NB4 (cell line): ENCODE measurements at regions not wholly inside any gene's neighbourhood (a gene's known extent, or its start where the extent isn't known, plus 50 kb on each side); places are given as distances from the start of the nearest gene placed in this dataset.

Source experiments
- DNase-seq: peaks from one replicate; pipeline ENCODE4 v3.0.0; 2010; ENCODE audit warnings: low read depth
- H3K4me3 ChIP-seq: one replicate; pipeline ENCODE4 v1.5.1; 2011; ENCODE audit warnings: mild to moderate bottlenecking, low read depth, low read length, moderate library complexity
- CTCF ChIP-seq: IDR thresholded peaks from one replicate; pipeline ENCODE4 v1.5.1; 2012; ENCODE audit warnings: low read depth, low read length
- MAX ChIP-seq: IDR thresholded peaks from 2 replicates; pipeline ENCODE4 v1.6.1; 2011; ENCODE audit warnings: low read depth, low read length
- MYC ChIP-seq: IDR thresholded peaks from 2 replicates; pipeline ENCODE4 v1.6.1; 2011; ENCODE audit warnings: low read depth, low read length
- POLR2A ChIP-seq: IDR thresholded peaks from 2 replicates; pipeline ENCODE4 v1.6.1; 2011; ENCODE audit warnings: mild to moderate bottlenecking; ENCODE audit not compliant: insufficient read length; ENCODE audit errors: extremely low read depth

DNA sequence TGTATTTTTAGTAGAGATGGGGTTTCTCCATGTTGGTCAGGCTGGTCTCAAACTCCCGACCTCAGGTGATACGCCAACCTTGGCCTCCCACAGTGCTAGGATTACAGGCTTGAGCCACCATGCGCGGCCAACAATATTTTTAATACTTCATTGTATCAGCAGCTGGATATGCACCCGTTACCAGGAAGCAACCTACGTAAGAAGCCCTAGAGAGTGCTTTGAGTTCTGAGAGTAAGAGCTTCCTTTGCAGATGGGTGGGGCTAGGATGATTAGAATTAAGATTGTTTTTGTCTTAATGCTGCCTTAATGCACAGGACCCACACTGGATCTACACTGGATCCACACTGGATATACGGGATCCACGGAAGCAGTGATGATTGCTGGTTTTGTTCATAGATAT lies 123.9 kb upstream of the ABCA1 start:
- TF ChIP-seq POLR2A: no peak
- TF ChIP-seq MYC: no peak
- no peak for TF ChIP-seq CTCF
- no peak for TF ChIP-seq MAX
- DNase-seq: no peak

GRCh38 chr9:105052346-105052745 lies 124.4 kb upstream of the ABCA1 start:
- TF ChIP-seq CTCF: no peak
- TF ChIP-seq MAX: no peak
- no peak for TF ChIP-seq MYC
- no peak for TF ChIP-seq POLR2A
- H3K4me3 ChIP-seq: no peak overlapping the region
- DNase-seq: no peak

More for the DNA sequence above, 123.9 kb upstream of the ABCA1 start:
- no peak overlapping the region for H3K4me3 ChIP-seq

DNA sequence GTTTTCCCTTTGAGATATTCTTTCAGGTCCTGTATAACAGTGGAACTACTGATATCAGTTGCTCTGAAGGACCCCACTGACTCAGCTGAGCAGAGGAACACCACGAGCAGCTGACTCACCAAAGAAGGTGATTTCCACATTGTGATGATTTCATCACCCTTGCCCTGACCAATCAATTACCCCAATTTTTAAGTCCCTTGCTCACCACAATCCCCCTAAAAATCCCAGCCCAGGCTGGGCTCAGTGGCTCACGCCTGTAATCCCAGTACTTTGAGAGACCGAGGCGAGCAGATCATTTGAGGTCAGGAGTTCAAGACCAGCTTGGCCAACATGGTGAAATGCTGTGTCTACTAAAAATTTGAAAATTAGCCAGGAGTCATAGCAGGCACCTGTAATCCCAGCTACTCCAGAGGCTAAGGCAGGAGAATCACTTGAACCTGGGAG lies 125.3 kb upstream of the ABCA1 start:
- no peak overlapping the region for H3K4me3 ChIP-seq
- TF ChIP-seq MYC (peak; percentile 57; the same call in 1 of the 2 replicates), POLR2A (no peak), CTCF (no peak)
- peak; percentile 94 for DNase-seq

- H3K4me3 ChIP-seq: no peak overlapping the region
- TF ChIP-seq POLR2A: no peak
- DNase-seq: no peak
Measured at GRCh38 chr9:105054491-105054890, 126.5 kb upstream of the ABCA1 start.

- no peak for DNase-seq
- H3K4me3 ChIP-seq: no peak overlapping the region
- TF ChIP-seq POLR2A: no peak
- no peak for TF ChIP-seq MYC
- no peak for TF ChIP-seq CTCF
- no peak for TF ChIP-seq MAX
Measured at GRCh38 chr9:105055917-105056316, 128.0 kb upstream of the ABCA1 start.

DNA sequence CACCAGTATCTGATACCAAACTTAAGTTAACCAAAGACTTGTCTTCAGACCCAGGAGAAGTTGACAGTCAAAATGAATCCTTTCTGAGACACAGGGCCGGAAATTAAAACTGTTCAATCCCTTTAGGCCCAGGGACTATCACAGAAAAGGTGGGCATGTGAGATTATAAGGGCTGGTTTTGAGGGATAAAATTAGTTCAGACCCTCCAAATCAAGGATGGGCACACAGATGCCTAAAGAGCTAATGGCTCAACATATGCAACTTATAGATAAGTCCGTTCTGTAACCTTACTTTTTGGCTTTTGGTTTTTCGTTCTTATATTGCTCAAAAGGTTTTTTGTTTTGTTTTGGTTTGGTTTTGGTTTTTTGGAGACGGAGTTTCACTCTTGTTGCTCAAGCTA lies 129.6 kb upstream of the ABCA1 start:
- DNase-seq: no peak
- H3K4me3 ChIP-seq: no peak overlapping the region
- TF ChIP-seq POLR2A: no peak
- TF ChIP-seq MYC: no peak
- no peak for TF ChIP-seq CTCF
- TF ChIP-seq MAX: no peak
